Stimulated activated CD8-positive, alpha-beta memory T cell treated with anti-CD3 and anti-CD28 coated beads, Interleukin-2, amount 100 ng/mL, for 48 hours (primary cell): ENCODE measurements at regions not wholly inside any gene's neighbourhood (a gene's known extent, or its start where the extent isn't known, plus 50 kb on each side); places are given as distances from the start of the nearest gene placed in this dataset.
"Not testable (repeated sequence)": the region's sequence is repeated elsewhere in the genome, so short reads cannot be mapped to it uniquely, and the experiment has no call there.

Experiments
- DNase-seq, 2 donors: peaks; one replicate each; pipeline ENCODE4 v3.0.0-alpha.2; 2020; ENCODE audit warnings: low read depth in 2 of 2

GRCh38 chr9:75457474-75458011, 369.2 kb downstream of the OSTF1 start:
- DNase-seq = no peak

DNA sequence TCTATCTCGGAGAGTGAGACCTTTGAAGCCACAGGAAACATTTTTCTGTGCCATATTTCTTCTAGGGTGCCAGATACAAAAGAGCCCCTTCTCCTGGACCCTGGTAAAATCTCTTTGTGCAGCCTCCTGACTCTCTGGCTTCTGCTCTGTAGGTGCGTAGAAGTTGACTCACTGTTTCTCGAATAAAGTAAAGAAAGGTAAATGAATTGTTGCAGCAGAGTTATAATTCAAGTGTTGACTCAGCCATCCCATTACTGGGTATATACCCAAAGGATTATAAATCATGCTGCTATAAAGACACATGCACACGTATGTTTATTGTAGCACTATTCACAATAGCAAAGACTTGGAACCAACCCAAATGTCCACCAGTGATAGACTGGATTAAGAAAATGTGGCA, 371.0 kb downstream of the OSTF1 start:
- DNase-seq = not testable (repeated sequence)

- no peak for DNase-seq
Observed at GRCh38 chr9:75461183-75461582, 372.9 kb downstream of the OSTF1 start.

DNA sequence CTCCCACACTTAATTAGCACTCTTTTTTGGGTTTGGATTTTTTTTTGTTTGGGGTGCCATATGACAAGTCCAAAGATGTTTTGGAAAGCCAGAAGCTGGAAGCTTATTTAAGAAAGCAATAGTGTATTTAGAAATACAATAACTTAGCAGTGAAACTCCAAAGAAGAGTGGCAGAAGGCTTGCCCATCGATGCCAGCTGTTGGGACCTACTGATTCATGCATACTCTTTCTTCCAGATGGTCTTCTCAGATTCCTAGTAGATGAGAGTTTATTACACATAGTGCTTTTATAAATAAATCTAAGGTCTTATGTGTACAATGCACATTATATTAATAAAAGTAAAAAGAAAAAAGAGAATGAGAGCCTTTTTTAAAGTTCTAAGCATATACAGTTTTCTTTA, 374.6 kb downstream of the OSTF1 start:
- DNase-seq = no peak

DNA sequence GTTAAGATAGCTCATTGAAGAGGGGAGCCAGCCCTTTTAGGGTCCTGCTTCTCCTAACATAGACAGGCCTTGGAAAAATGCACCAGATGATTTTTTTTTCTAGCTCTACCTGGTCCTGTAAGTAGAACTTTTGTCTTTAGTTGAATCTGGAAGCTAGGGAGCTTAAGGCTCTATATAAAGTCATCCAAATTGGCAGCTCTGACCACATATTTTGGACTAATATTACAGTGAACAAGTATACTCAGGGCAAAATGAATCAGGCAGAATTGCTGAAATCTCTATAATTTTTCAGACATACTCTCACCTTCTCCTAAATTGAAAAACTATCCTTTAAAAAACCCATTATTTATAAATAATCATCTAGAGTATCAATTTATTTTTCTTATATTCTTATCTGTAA, 375.6 kb downstream of the OSTF1 start:
- no peak for DNase-seq

DNA sequence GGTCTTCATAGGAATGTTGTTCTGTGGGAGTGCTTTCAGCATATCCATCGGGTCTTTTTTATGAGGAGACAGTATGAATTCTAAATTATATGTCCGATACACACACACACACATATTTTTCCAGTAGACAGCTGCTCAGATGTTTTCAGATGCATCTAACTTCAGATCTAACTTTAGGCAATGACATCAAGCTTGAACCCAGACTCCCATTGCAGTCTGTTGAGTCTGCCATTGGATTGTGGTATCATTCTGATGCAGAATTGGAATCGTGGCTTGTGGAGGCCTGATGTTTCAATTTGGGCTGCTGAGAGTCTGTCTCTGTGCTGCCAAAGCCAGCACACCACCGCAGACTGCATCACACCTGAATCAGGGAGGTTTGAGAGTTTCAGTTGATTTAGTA, 376.4 kb downstream of the OSTF1 start:
- no peak for DNase-seq

GRCh38 chr9:75467142-75467541, 378.8 kb downstream of the OSTF1 start:
- DNase-seq = no peak

GRCh38 chr9:75471549-75472114, 383.3 kb downstream of the OSTF1 start:
- no peak for DNase-seq

GRCh38 chr9:75482566-75482965, 394.3 kb downstream of the OSTF1 start:
- no peak for DNase-seq

GRCh38 chr9:75483636-75484035, 395.3 kb downstream of the OSTF1 start:
- no peak for DNase-seq

DNA sequence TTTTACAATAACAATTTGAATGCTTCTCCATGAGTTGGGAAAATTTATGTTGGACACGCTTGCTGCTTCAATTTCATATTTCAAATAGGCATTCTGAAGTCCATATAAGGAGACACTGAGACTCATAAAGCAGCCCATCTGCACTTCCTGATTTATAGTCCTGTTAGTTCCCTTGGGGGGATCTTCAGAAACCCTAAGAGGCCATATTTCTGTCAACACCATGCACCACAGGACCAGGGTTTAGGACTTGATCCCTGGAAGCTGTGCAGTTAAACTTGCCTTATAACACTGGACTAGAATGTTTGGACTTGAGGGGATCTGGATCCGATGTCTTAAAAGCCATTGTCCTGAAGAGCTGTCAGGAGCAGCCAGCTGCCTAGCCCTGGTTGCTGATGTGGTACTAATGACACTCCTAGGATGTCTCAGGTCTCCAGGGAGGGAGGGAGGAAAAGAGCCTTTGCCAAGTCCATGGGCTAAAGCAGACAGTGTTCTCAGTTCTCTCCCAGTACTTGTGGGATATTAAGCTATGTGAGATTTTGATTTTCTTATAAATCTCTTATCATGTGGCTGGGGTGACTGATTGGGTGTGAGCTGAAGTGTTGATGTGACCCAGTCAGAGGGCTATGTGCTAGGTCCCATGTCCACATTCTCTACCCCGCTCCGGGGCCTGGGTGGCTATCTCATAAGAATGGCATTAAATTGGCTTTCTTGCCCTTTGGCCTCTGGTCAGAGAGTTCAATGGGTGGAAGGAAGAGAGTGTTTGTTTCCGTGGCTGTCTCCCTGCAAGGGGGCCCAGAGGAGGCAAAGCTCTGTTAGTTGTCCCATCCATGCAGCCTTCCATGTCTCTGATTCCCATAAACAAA, 399.8 kb downstream of the OSTF1 start:
- no peak for DNase-seq

DNA sequence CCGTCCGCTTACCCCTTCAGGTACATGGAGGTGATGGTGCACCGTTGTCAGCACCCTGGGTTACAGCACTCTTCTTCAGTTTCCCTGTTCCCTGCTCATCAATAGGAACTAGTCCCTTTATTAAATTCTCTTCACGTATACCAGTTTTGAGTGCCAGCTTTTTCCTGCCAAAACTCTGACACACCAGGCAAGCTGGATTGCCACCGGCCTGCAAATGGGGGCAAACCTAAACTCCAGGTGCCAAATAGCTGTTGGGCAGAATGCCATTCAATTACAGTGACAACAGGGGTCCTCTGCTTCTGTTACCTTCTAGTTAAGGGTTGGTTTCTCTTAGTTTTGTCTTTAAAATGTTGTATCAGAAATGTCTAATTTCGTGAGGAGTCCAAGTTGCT, 400.4 kb downstream of the OSTF1 start:
- no peak for DNase-seq

DNA sequence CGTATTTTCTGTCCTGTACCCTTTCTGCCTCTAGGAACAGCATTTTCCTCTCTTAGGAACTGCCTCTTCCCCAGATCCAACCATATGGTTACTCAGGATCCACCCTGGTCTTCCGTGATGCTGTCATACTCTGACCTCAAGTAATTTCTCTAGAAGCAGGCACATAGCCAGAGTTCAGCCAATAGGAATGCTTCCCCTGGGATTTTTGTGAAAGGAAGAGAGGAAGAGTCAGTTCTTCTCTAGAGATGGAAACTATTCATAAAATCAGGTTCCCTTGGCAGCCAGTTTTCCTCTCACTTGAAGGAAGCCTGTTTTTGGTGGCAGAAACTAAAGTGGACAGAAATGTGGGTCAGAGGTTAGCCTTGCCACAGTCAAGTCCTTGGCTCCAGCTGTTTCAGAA, 400.1 kb upstream of the PCSK5 start:
- DNase-seq = no peak

GRCh38 chr9:75491533-75491932, 398.9 kb upstream of the PCSK5 start:
- DNase-seq = no peak

GRCh38 chr9:75499812-75500211, 390.7 kb upstream of the PCSK5 start:
- no peak for DNase-seq

GRCh38 chr9:75500479-75500878, 390.0 kb upstream of the PCSK5 start:
- no peak for DNase-seq

GRCh38 chr9:75500940-75501339, 389.5 kb upstream of the PCSK5 start:
- DNase-seq = not testable (repeated sequence)

- no peak for DNase-seq
Observed at GRCh38 chr9:75504721-75505120, 385.8 kb upstream of the PCSK5 start.

DNA sequence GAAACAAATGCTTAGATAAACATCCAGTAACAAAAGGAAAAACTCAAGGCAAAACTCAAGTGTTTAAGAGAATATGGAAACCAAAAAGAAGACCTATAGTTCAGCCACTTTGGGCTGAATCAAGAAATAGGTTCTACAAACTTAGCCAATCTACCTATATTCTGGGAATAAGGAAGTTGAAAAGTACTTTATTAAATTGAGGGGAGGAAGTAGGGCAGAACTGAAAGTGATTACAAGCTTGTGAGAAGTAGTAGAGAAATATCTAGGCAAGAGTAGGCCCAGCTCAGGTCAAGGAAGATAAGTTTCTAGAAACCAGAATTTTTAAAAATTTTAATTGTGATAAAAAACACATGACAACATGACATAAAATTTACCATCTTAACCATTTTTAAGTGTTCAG, 384.8 kb upstream of the PCSK5 start:
- DNase-seq = no peak

DNA sequence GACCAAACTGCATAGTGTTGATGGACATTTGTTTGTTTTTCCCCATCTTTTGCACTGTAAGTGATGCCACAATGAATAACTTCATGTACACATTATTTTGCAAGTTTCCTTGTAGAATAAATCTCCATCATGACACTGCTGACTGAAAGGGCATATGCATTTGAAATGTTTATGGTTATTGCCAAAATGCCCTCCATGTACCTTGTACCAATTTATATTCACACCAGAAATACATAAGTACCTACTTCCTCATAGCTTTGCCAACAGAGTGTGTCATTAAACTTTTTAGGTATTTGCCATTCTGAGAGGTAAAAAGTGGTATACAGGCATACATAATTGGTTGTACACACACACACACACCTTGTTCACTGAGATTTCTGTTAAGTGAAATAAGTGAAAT, 361.0 kb upstream of the PCSK5 start:
- DNase-seq = no peak

DNA sequence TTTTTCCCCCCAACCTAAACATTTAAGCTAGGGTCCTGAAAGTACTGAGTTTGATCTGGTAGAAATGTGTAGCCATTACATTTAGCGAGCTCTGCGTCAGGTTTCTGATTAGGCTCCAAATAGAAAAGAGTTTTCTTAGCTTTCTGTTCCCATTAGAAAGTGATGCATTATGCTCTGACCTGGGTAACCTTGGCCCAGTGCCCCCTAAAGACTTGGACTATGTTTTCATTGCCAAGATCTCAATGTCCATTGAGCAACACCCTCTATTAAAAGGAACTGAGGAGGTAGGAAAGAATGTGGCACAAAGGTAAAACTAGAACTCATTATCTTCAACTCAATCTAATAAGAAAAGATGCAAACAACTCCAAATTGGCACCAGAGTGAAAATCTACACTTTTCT, 358.9 kb upstream of the PCSK5 start:
- no peak for DNase-seq

DNA sequence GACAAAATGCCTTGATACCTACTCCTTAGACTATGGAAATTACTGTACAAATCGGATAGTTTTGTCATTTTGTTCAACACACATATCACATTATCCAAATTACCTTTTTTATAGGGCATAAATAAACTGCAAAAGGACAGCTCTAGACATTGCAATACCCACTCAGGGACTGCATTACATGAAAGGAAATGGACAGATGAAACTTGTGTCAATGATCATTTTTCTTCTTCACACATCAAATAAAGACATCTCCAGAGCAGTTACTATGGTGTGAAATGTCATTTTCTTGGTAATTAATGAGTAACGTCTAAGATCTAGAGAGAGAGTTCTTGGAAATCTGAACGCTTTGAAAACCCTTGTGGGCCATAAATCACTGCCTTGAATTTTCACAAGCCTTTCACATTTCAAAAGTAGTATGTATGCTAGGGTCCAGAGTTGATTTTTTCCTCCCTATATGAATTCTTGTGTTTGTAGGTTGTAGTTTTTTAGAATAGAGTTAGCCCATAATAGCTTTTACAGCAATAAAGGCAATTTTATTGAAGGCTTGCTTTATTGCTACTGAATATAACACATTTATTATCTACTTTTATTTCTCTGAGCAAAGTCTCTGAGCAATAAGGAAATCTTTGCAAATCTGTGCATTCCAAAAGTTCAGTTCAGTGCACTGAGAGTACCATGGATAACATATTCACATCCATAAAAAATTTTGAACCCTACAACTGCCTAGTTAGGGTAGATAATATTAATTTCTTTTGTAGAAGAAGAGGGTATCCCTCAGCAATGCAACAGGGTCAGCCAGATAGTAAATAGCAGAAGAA, 358.0 kb upstream of the PCSK5 start:
- DNase-seq = no peak
